ENCODE measurements at regions not wholly inside any gene's neighbourhood (a gene's known extent, or its start where the extent isn't known, plus 50 kb on each side); places are given as distances from the start of the nearest gene placed in this dataset.

- ATAC-seq (no peak), DNase-seq (ENCODE audit: low read depth in 1 of 2, low spot score in 1 of 2) (no peak), FAIRE-seq (no peak)
- no peak overlapping the region for H3K4me2 ChIP-seq
- H3K27ac ChIP-seq: no peak overlapping the region
- ChIA-PET POLR2A (no interaction called here), CTCF (interaction anchor here (0.5 kb wide), 1 partner anchor 257 kb away, joined by 3 read pairs; no protein-coding TSS in a partner anchor)
- no peak overlapping the region for H3K4me3 ChIP-seq
- TF ChIP-seq ELK1 (IDR thresholded peaks at IDR 0.05; ENCODE audit: low read depth, low read length) (no peak), ZC3H11A (IDR thresholded peaks at IDR 0.05) (no peak), FOSL2 (IDR thresholded peaks at IDR 0.05) (no peak), FOSL2 (CRISPR knock-in tag; IDR thresholded peaks at IDR 0.05) (no peak), FOXS1 (CRISPR knock-in tag; IDR thresholded peaks at IDR 0.05) (no peak), JUNB (IDR thresholded peaks at IDR 0.05) (no peak), MAFK (IDR thresholded peaks at IDR 0.05; ENCODE audit: partially characterized antibody) (no peak), ZNF302 (CRISPR knock-in tag; IDR thresholded peaks at IDR 0.05) (no peak), RCOR1 (IDR thresholded peaks at IDR 0.05; ENCODE audit: low read depth, low read length) (no peak), ESRRA (IDR thresholded peaks at IDR 0.05; ENCODE audit: borderline replicate concordance, low read length) (no peak), HMGXB4 (CRISPR knock-in tag; IDR thresholded peaks at IDR 0.05; ENCODE audit: borderline replicate concordance) (no peak), REST (IDR thresholded peaks at IDR 0.05) (no peak), BHLHE40 (IDR thresholded peaks at IDR 0.05; ENCODE audit: low read depth, low read length) (no peak), CEBPB (IDR thresholded peaks at IDR 0.05) (no peak), CBX2 (IDR thresholded peaks at IDR 0.05; ENCODE audit: borderline replicate concordance, low read depth) (no peak), CTCF (IDR thresholded peaks at IDR 0.05) (no peak), GATA3 (IDR thresholded peaks at IDR 0.05; ENCODE audit: borderline replicate concordance) (no peak), HEYL (CRISPR knock-in tag; IDR thresholded peaks at IDR 0.05) (no peak), SREBF2 (IDR thresholded peaks at IDR 0.05) (no peak)
- TF ChIP-seq, protein P1, sequence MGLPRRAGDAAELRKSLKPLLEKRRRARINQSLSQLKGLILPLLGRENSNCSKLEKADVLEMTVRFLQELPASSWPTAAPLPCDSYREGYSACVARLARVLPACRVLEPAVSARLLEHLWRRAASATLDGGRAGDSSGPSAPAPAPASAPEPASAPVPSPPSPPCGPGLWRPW (IDR thresholded peaks at IDR 0.05): no peak
- TF ChIP-seq, protein P2, sequence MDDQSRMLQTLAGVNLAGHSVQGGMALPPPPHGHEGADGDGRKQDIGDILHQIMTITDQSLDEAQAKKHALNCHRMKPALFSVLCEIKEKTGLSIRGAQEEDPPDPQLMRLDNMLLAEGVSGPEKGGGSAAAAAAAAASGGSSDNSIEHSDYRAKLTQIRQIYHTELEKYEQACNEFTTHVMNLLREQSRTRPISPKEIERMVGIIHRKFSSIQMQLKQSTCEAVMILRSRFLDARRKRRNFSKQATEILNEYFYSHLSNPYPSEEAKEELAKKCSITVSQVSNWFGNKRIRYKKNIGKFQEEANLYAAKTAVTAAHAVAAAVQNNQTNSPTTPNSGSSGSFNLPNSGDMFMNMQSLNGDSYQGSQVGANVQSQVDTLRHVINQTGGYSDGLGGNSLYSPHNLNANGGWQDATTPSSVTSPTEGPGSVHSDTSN (IDR thresholded peaks at IDR 0.05): no peak
- no peaks in the 10 kb centered on the region for H3K4me1 ChIP-seq
- H3K9me3 ChIP-seq: peaks cover 17% of the 10 kb centered on the region; the same call in 2 of the 3 replicates
- 48% methylated on average over 18 of the region's 20 CpGs for WGBS (ENCODE audit: missing lambda C conversion rate)
These were observed 193.9 kb upstream of the C14orf180 start for GRCh38 chr14:104385531-104386101.

Data from A549 (cell line).